GM23338 (cell line): ENCODE measurements at regions not wholly inside any gene's neighbourhood (a gene's known extent, or its start where the extent isn't known, plus 50 kb on each side); places are given as distances from the start of the nearest gene placed in this dataset.

Experiments used
- ATAC-seq: fragments of 200-7000 bp; cut with Tn5 transposase; 3 replicates; pipeline ENCODE4 v1.9.1; 2020
- DNase-seq: peaks from one replicate; pipeline ENCODE4 v3.0.0-alpha.2; 2015; ENCODE audit warnings: low spot score
- H2AFZ ChIP-seq: fragments of 200-600 bp; sonication (generic); 2 replicates; pipeline ENCODE4 v1.8.0; 2016; ENCODE audit warnings: antibody characterized with exemption, mild to moderate bottlenecking, moderate library complexity
- H3F3A ChIP-seq: fragments of 200-600 bp; sonication (generic); replicated peaks from 2 replicates; pipeline ENCODE4 v1.8.0; 2017; ENCODE audit warnings: antibody characterized with exemption, mixed run types, low read depth
- H3K27ac ChIP-seq: fragments of 200-600 bp; sonication (generic); 2 replicates; pipeline ENCODE4 v1.6.1; 2016; ENCODE audit warnings: low read depth
- H3K27me3 ChIP-seq: fragments of 200-600 bp; sonication (generic); 2 replicates; pipeline ENCODE4 v1.8.0; 2016; ENCODE audit warnings: mild to moderate bottlenecking, mixed run types, moderate library complexity; ENCODE audit not compliant: insufficient read depth
- H3K36me3 ChIP-seq: fragments of 200-600 bp; sonication (generic); 2 replicates; pipeline ENCODE4 v1.8.0; 2016; ENCODE audit warnings: mild to moderate bottlenecking; ENCODE audit not compliant: insufficient read depth
- H3K4me1 ChIP-seq: fragments of 200-600 bp; sonication (generic); 2 replicates; pipeline ENCODE4 v1.8.0; 2016; ENCODE audit warnings: mild to moderate bottlenecking, moderate library complexity; ENCODE audit not compliant: insufficient read depth
- H3K4me2 ChIP-seq: fragments of 200-600 bp; sonication (generic); 2 replicates; pipeline ENCODE4 v1.7.1; 2017; ENCODE audit warnings: mixed run types
- H3K4me3 ChIP-seq: fragments of 200-600 bp; sonication (generic); 2 replicates; pipeline ENCODE4 v1.6.1; 2016; ENCODE audit warnings: mixed run types
- H3K79me2 ChIP-seq: fragments of 200-600 bp; sonication (generic); replicated peaks from 2 replicates; pipeline ENCODE4 v1.8.0; 2017; ENCODE audit warnings: mild to moderate bottlenecking; ENCODE audit not compliant: insufficient read depth
- H3K9me2 ChIP-seq: fragments of 200-600 bp; sonication (generic); 2 replicates; pipeline ENCODE4 v1.8.0; 2017; ENCODE audit not compliant: insufficient read depth
- H4K20me1 ChIP-seq: fragments of 200-600 bp; sonication (generic); replicated peaks from 2 replicates; pipeline ENCODE4 v1.8.0; 2017; ENCODE audit warnings: mild to moderate bottlenecking; ENCODE audit not compliant: insufficient read depth
- H3K27ac Mint-ChIP-seq: 2 replicates; pipeline ENCODE4 v1.8.0; 2020; ENCODE audit warnings: inconsistent platforms, mild to moderate bottlenecking, moderate library complexity, mixed read lengths
- H3K27me3 Mint-ChIP-seq: 3 replicates; pipeline ENCODE4 v1.8.0; 2022; ENCODE audit warnings: low read depth, mild to moderate bottlenecking, moderate library complexity, mixed read lengths, inconsistent platforms; ENCODE audit not compliant: insufficient read depth, poor library complexity
- H3K36me3 Mint-ChIP-seq: 3 replicates; pipeline ENCODE4 v1.8.0; 2021; ENCODE audit warnings: low read depth, mild to moderate bottlenecking, inconsistent platforms, moderate library complexity, mixed read lengths
- H3K4me1 Mint-ChIP-seq: 3 replicates; pipeline ENCODE4 v1.8.0; 2020; ENCODE audit warnings: mild to moderate bottlenecking, inconsistent platforms, mixed read lengths
- H3K4me3 Mint-ChIP-seq: 3 replicates; pipeline ENCODE4 v1.8.0; 2021; ENCODE audit warnings: moderate library complexity, mild to moderate bottlenecking, inconsistent platforms, mixed read lengths
- H3K9me3 Mint-ChIP-seq: 3 replicates; pipeline ENCODE4 v1.8.0; 2020; ENCODE audit warnings: moderate library complexity, mild to moderate bottlenecking, inconsistent platforms, mixed read lengths
- CTCF ChIP-seq, 2 experiments: fragments of 200-600 bp in 1 of 2; sonication (generic) in 1 of 2; conservative IDR thresholded peaks; 2 replicates each; pipeline versions ENCODE4 v1.5.1 to v1.6.1; 2016 to 2017; ENCODE audit warnings: antibody characterized with exemption in 2 of 2, low read depth in 2 of 2, mild to moderate bottlenecking in 2 of 2, moderate library complexity in 1 of 2
- ETS1 ChIP-seq: IDR thresholded peaks from 2 replicates; pipeline ENCODE4 v1.6.1; 2016; ENCODE audit warnings: antibody characterized with exemption
- EZH2 ChIP-seq: fragments of 200-600 bp; sonication (generic); IDR thresholded peaks from one replicate; pipeline ENCODE4 v1.8.0; 2017; ENCODE audit warnings: antibody characterized with exemption, mild to moderate bottlenecking, low read depth; ENCODE audit not compliant: unreplicated experiment
- EZH2phosphoT487 ChIP-seq: fragments of 200-600 bp; sonication (generic); IDR thresholded peaks from one replicate; pipeline ENCODE4 v1.8.1; 2018; ENCODE audit warnings: antibody characterized with exemption; ENCODE audit not compliant: unreplicated experiment
- JUNB ChIP-seq: IDR thresholded peaks from one replicate; pipeline ENCODE4 v1.6.1; 2016; ENCODE audit warnings: antibody characterized with exemption; ENCODE audit not compliant: unreplicated experiment
- NANOG ChIP-seq: IDR thresholded peaks from 2 replicates; pipeline ENCODE4 v1.6.1; 2016; ENCODE audit warnings: antibody characterized with exemption, borderline replicate concordance
- POLR2AphosphoS5 ChIP-seq: IDR thresholded peaks from 2 replicates; pipeline ENCODE4 v1.6.1; 2016; ENCODE audit warnings: antibody characterized with exemption, low read depth
- ZNF114 ChIP-seq: fragments of 250-450 bp; sonication (Bioruptor Pico); IDR thresholded peaks from 2 replicates; pipeline ENCODE4 v1.5.0; 2020; ENCODE audit warnings: mild to moderate bottlenecking, moderate library complexity
- ZNF331 ChIP-seq: fragments of 250-450 bp; sonication (Bioruptor Pico); IDR thresholded peaks from 2 replicates; pipeline ENCODE4 v1.5.0; 2020; ENCODE audit warnings: low read depth, mild to moderate bottlenecking, moderate library complexity
- ZNF462 ChIP-seq: fragments of 250-450 bp; sonication (Bioruptor Pico); IDR thresholded peaks from 2 replicates; pipeline ENCODE4 v1.5.0; 2020; ENCODE audit warnings: mild to moderate bottlenecking, moderate library complexity

- TF ChIP-seq CTCF (conservative IDR thresholded peaks at IDR 0.05; ENCODE audit: low read depth in 2 of 2) (no peak), ZNF114 (CRISPR knock-in tag) (no peak), ETS1 (no peak), EZH2phosphoT487 (no peak), ZNF331 (CRISPR knock-in tag) (no peak), EZH2 (no peak)
Measured at GRCh38 chr14:21861153-21861552, 187.5 kb upstream of the OR4E1 start (continued).

GRCh38 chr14:21860172-21860571 lies 186.6 kb upstream of the OR4E1 start:
- Histone ChIP-seq H3K79me2 (no peaks in the 10 kb centered on the region), H3K36me3 (no peaks in the 10 kb centered on the region), H3K27ac (no peak overlapping the region), H3K4me2 (no peak overlapping the region), H3K4me3 (no peak overlapping the region), H3K27me3 (no peaks in the 10 kb centered on the region), H3K4me1 (no peaks in the 10 kb centered on the region), H3K9me2 (no peaks in the 10 kb centered on the region), H3F3A (no peaks in the 10 kb centered on the region), H2AFZ (no peak overlapping the region), H4K20me1 (no peaks in the 10 kb centered on the region)
- peak; percentile 88 for DNase-seq
- Mint-ChIP-seq H3K27me3 (peaks cover 4% of the 10 kb centered on the region), H3K27ac (no peak overlapping the region), H3K4me3 (no peak overlapping the region), H3K4me1 (no peaks in the 10 kb centered on the region), H3K9me3 (no peaks in the 10 kb centered on the region), H3K36me3 (no peaks in the 10 kb centered on the region)
- ATAC-seq, result peak; percentile 82
- TF ChIP-seq ZNF114 (CRISPR knock-in tag), result no peak
- TF ChIP-seq CTCF (conservative IDR thresholded peaks at IDR 0.05; ENCODE audit: low read depth in 2 of 2), result peak; percentile 67 to 94

GRCh38 chr14:21852775-21853174 lies 179.2 kb upstream of the OR4E1 start:
- H2AFZ ChIP-seq, result peak overlapping the region; percentile 61; the same call in 1 of the 2 replicates
- Mint-ChIP-seq H3K4me3 (no peak overlapping the region), H3K27ac (no peak overlapping the region), H3K27me3 (peaks cover 1% of the 10 kb centered on the region), H3K36me3 (no peaks in the 10 kb centered on the region), H3K9me3 (no peaks in the 10 kb centered on the region), H3K4me1 (peaks cover 2% of the 10 kb centered on the region; the same call in 1 of the 3 replicates)
- no peaks in the 10 kb centered on the region for H3F3A ChIP-seq
- ATAC-seq, result no peak; the same call in 2 of the 3 replicates
- H3K36me3 ChIP-seq, result no peaks in the 10 kb centered on the region
- no peak for DNase-seq
- H3K4me2 ChIP-seq, result no peak overlapping the region
- H3K79me2 ChIP-seq, result no peaks in the 10 kb centered on the region
- no peaks in the 10 kb centered on the region for H4K20me1 ChIP-seq
- H3K4me3 ChIP-seq, result no peak overlapping the region
- no peaks in the 10 kb centered on the region for H3K27me3 ChIP-seq
- H3K9me2 ChIP-seq, result no peaks in the 10 kb centered on the region
- H3K4me1 ChIP-seq, result no peaks in the 10 kb centered on the region
- H3K27ac ChIP-seq, result no peak overlapping the region
- TF ChIP-seq POLR2AphosphoS5 (no peak), ZNF462 (CRISPR knock-in tag) (no peak), JUNB (no peak), NANOG (no peak)
